GM10266 (cell line): ENCODE measurements at regions not wholly inside any gene's neighbourhood (a gene's known extent, or its start where the extent isn't known, plus 50 kb on each side); places are given as distances from the start of the nearest gene placed in this dataset.

Source experiments
- DNase-seq: peaks from one replicate; pipeline ENCODE4 v3.0.0; 2012; ENCODE audit errors: extremely low spot score
- TF ChIP-seq, protein P1 (sequence below): IDR thresholded peaks from 2 replicates; pipeline ENCODE4 v1.5.1; 2012; ENCODE audit warnings: mild to moderate bottlenecking, low read depth; ENCODE audit not compliant: control insufficient read depth, insufficient read depth; ENCODE audit errors: missing control alignments

DNA sequence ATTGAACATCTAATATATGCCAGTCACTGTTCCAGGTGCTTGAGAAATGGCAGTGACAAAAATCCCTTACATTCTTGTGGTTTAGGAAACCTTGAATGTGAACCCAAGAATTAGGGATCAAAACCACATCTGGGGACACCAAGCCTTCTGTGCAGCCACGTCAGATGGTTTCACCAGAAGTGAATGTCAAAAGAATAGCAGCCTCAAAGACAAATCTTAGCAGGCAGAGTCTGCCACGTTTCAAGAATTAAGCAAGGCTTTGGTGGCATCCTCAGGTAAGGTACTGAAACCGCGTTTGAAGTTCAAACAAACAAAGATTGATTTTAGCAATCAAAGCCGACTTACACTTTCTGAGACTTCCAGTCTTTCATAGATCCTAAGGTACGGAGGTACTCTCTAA lies 225.5 kb upstream of the GNAI1 start:
- TF ChIP-seq, protein P1, sequence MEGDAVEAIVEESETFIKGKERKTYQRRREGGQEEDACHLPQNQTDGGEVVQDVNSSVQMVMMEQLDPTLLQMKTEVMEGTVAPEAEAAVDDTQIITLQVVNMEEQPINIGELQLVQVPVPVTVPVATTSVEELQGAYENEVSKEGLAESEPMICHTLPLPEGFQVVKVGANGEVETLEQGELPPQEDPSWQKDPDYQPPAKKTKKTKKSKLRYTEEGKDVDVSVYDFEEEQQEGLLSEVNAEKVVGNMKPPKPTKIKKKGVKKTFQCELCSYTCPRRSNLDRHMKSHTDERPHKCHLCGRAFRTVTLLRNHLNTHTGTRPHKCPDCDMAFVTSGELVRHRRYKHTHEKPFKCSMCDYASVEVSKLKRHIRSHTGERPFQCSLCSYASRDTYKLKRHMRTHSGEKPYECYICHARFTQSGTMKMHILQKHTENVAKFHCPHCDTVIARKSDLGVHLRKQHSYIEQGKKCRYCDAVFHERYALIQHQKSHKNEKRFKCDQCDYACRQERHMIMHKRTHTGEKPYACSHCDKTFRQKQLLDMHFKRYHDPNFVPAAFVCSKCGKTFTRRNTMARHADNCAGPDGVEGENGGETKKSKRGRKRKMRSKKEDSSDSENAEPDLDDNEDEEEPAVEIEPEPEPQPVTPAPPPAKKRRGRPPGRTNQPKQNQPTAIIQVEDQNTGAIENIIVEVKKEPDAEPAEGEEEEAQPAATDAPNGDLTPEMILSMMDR = no peak
- no peak for DNase-seq

DNA sequence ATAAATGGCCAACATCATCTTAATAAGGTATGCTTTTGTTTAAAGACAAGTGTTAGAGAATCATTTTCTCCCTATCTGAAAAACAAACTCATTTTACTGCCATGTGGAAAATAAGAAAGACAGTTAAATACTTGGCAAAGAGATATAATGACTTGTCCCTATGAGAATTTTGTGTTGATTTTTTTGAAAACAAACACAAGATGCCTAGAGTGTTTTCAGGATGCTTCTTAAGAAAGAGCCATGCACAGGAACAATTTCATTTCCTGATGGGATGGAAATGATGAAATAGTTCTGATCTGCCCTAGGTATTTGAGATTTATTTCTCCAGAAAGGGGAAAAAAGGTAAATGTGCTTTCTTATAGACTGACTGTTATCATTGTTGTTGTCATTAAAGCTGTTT lies 237.5 kb upstream of the GNAI1 start:
- TF ChIP-seq, protein P1 = no peak
- DNase-seq = no peak

DNA sequence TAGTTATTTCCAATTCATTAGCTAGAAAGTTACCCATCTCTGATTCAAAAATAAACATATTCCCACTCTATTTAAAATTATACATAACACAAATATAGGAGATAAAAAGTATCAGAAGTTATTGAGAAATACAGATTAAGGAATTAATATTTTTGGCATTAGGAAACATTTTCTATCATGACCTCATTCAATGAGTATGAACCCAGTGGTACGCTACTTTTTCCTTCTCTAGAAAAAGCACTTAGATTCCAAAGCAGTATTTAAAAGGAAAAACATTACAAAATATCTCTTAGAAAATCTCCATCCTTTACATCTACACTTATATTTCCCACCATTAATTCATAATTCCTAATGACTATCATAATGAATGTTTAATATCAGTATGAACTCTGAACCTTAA lies 240.6 kb upstream of the GNAI1 start:
- TF ChIP-seq, protein P1 = no peak

DNA sequence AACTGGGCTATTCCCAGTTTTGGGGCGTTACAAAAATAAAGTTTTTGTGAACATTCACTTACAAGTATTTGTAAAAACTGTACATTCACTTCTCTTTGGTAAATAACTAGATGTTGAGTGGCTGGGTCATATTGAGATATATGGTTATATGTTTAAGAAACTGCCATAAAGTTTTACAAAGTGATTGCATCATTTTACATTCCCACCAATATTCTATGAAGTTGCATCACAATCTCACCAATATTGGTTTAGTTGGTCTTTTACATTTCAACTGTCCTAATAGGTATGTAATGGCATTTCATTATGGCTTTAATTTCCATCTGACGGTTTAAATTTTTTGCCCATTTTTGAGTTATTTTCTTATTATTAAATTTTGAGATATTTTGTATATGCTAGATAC lies 251.7 kb upstream of the GNAI1 start:
- TF ChIP-seq, protein P1 = no peak

More for the DNA sequence above, 240.6 kb upstream of the GNAI1 start:
- DNase-seq = no peak

DNA sequence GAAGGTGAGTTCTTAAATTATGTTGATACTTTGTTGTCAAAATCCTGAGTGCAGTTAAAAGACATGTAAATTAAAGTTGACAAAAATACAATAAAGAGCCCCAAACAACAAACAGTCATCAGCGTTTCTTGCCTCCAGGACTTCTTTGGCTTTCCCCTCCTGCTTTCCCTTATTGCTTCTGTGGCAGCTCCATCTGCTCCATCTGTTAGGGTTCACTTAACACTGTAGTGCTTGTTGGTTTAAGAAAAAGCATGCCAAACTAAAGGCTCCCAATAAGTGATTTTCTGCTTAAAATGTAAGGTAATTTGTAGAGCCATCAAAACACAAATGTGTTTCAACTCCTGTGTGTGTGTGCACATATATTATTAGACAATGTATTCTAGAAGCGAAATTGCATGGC lies 254.3 kb upstream of the GNAI1 start:
- TF ChIP-seq, protein P1 = no peak
- no peak for DNase-seq

More for the DNA sequence above, 251.7 kb upstream of the GNAI1 start:
- DNase-seq = no peak

DNA sequence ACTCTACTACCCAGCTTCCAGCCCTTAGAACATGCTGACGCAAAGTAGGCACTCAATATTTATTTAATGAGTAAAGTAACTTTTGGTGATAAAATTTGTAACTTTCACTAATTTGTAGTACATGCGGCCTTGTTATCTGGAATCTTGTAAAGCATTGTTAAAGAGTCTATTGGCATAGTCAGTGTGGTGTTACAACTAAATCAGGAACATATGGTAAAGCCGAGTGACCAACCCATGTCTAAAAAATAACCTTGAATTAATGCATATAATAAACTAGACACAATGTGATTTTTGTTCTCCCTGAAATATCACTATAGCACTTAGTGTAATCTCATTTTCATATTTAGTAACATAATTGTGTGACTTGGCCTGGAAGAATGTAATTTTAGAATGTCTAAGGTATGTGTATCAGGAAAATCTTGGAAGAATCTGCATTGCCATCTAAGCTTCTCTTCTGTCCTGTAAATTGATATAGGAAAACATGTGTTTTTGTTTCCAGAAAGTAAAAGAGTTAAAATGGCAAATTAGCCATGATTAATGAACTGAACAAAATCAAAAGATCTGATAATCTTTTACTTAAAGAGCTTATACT lies 256.7 kb upstream of the GNAI1 start:
- TF ChIP-seq, protein P1 = no peak
- DNase-seq = no peak

DNA sequence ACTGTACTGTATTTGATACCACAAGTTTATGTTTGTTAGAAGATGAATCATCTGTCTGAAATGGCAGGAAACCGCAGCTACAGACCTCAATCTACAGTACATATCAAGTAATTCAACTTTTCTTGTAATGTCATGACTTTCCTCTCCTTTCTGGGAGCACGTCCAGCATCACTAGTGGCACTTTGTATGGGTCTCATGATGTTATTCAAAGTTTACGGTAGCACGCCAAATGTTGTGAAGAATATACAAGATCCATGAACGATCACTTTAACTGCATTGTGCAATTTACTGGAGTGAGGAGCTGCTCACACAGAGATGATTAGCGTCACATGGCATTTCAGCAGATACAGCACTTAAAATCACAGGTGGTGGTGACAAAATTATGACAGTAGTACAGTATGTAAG lies 257.8 kb upstream of the GNAI1 start:
- no peak for DNase-seq
- TF ChIP-seq, protein P1 = no peak
